ENCODE measurements at regions not wholly inside any gene's neighbourhood (a gene's known extent, or its start where the extent isn't known, plus 50 kb on each side); places are given as distances from the start of the nearest gene placed in this dataset.
"Not testable (repeated sequence)": the region's sequence is repeated elsewhere in the genome, so short reads cannot be mapped to it uniquely, and the experiment has no call there.

- DNase-seq (ENCODE audit: low read depth): no peak
Observed at GRCh38 chr4:123217664-123218063, 178.9 kb upstream of the SPRY1 start.

- no peak for DNase-seq (ENCODE audit: low read depth)
Observed at GRCh38 chr4:123218981-123219380, 177.6 kb upstream of the SPRY1 start.

GRCh38 chr4:123229286-123229685, 167.3 kb upstream of the SPRY1 start:
- no peak for DNase-seq (ENCODE audit: low read depth)

- peak; percentile 4 for DNase-seq (ENCODE audit: low read depth)
Observed at GRCh38 chr4:123230061-123230460, 166.5 kb upstream of the SPRY1 start.

- peak; percentile 7 for DNase-seq (ENCODE audit: low read depth)
Observed at GRCh38 chr4:123232439-123232838, 164.2 kb upstream of the SPRY1 start.

- no peak for DNase-seq (ENCODE audit: low read depth)
Observed at GRCh38 chr4:123233136-123233768, 163.3 kb upstream of the SPRY1 start.

- no peak for DNase-seq (ENCODE audit: low read depth)
Observed at GRCh38 chr4:123234955-123235354, 161.6 kb upstream of the SPRY1 start.

- no peak for DNase-seq (ENCODE audit: low read depth)
Observed at GRCh38 chr4:123235431-123235830, 161.2 kb upstream of the SPRY1 start.

GRCh38 chr4:123236606-123237005, 160.0 kb upstream of the SPRY1 start:
- DNase-seq (ENCODE audit: low read depth): no peak

- DNase-seq (ENCODE audit: low read depth): not testable (repeated sequence)
Observed at GRCh38 chr4:123240286-123240685, 156.3 kb upstream of the SPRY1 start.

- DNase-seq (ENCODE audit: low read depth): not testable (repeated sequence)
Observed at GRCh38 chr4:123243220-123243619, 153.4 kb upstream of the SPRY1 start.

GRCh38 chr4:123244137-123244536, 152.5 kb upstream of the SPRY1 start:
- peak; percentile 69 for DNase-seq (ENCODE audit: low read depth)

GRCh38 chr4:123246085-123246484, 150.5 kb upstream of the SPRY1 start:
- peak; percentile 12 for DNase-seq (ENCODE audit: low read depth)

- DNase-seq (ENCODE audit: low read depth): peak; percentile 89
Observed at GRCh38 chr4:123248085-123248659, 148.4 kb upstream of the SPRY1 start.

- no peak for DNase-seq (ENCODE audit: low read depth)
Observed at GRCh38 chr4:123249821-123250220, 146.8 kb upstream of the SPRY1 start.

GRCh38 chr4:123250843-123251242, 145.8 kb upstream of the SPRY1 start:
- peak; percentile 34 for DNase-seq (ENCODE audit: low read depth)

GRCh38 chr4:123255971-123256370, 140.6 kb upstream of the SPRY1 start:
- no peak for DNase-seq (ENCODE audit: low read depth)

- peak; percentile 3 for DNase-seq (ENCODE audit: low read depth)
Observed at GRCh38 chr4:123256901-123257300, 139.7 kb upstream of the SPRY1 start.

- no peak for DNase-seq (ENCODE audit: low read depth)
Observed at GRCh38 chr4:123257591-123257990, 139.0 kb upstream of the SPRY1 start.

GRCh38 chr4:123259676-123260646, 136.6 kb upstream of the SPRY1 start:
- DNase-seq (ENCODE audit: low read depth): no peak

- DNase-seq (ENCODE audit: low read depth): no peak
Observed at GRCh38 chr4:123260653-123261052, 135.9 kb upstream of the SPRY1 start.

- no peak for DNase-seq (ENCODE audit: low read depth)
Observed at GRCh38 chr4:123262080-123262479, 134.5 kb upstream of the SPRY1 start.

GRCh38 chr4:123265443-123265842, 131.2 kb upstream of the SPRY1 start:
- no peak for DNase-seq (ENCODE audit: low read depth)

Measured in fibroblast of gingiva (primary cell).